ENCODE measurements at regions not wholly inside any gene's neighbourhood (a gene's known extent, or its start where the extent isn't known, plus 50 kb on each side); places are given as distances from the start of the nearest gene placed in this dataset.

DNA sequence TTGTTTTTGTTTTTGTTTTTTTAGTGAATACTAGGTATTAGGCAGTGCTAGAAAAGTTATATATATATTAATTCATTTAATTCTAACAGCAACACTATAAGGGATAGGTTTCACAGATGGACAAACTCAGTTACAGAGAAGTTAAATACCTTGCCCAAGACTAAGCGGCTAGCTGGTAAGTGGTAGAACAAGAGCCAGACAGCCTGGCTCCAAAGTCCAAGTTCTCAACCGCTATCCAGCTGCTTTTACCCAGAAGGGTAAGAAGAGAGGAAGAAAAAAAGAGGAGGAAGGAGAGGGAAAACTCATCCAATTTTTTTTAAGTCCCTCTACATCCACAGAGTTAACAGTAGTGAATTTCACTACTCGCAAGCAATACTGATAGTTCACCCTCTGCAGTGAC lies 217.0 kb downstream of the SPRY2 start:
- no peak for DNase-seq

DNA sequence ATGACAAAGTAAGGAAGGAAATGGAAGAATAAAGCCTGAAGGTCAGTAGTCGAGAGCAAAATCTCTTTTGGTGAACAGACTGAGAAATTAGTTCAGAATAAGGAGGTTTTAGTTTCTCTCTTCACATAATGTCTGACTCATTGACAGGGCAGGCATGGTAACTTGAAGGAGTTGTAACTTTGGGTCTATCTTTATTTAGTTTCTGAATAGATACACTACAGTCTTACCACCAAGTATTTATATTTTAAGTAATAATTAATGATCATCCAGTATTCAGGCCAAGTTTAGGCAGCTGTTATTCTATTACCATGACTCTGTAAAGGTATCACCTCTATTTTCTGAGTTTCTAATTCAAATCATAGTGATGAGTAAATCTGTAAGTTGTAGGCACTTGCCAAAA lies 219.9 kb downstream of the SPRY2 start:
- no peak for DNase-seq

DNA sequence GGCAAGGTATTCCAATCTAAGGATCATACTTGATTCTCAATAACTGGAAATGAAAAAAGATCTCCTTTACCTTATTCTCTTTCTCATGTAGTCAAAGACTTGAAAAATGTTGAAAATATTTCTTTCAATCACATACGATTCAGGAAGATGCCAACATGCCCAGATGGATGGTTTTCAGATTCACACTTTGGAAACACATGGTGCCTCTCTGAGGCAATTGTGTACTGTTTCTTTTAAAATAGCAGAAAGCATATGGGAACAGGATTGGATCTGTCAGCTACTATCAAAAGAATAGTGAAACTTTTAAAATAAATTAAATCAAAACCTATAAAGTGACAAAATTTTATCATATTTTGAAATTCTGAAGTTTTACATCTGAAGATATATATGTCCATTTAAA lies 222.4 kb downstream of the SPRY2 start:
- DNase-seq = no peak

DNA sequence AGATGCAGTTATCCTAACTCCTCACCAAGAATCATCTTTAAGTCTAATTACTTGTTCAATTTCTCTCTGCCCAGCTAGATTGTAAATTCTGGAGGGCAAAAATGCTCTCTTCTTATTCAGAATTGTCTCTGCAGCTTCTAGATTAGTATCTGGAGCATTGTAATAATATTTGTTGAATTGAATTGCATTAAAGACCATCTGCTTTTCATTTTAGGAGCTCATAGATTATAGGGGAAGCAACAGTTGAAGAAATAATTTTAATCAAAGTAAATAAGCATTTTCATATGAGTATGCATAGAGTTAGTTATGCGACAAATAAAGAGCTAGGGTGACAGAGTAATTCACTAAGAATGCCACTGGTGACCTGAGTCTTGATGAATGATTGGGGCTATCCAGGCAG lies 222.8 kb downstream of the SPRY2 start:
- no peak for DNase-seq

DNA sequence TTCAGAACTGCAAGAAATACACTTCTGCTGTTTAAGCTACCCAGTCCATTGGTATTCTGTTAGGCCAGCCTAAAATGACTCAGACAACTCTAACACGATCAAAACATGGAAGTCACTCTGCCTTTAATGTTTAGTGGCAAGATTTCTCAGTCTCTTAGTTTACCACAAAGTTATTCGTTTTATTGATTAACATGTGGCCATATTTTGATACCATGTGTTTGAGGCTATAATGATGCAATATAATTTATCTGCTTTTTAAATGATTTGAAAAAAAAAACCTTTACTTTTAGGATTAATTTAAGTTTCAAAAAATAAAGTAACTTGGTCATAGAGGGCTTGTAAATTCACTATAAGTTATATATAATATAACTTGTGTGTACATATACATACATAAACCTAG lies 223.4 kb downstream of the SPRY2 start:
- DNase-seq = no peak

DNA sequence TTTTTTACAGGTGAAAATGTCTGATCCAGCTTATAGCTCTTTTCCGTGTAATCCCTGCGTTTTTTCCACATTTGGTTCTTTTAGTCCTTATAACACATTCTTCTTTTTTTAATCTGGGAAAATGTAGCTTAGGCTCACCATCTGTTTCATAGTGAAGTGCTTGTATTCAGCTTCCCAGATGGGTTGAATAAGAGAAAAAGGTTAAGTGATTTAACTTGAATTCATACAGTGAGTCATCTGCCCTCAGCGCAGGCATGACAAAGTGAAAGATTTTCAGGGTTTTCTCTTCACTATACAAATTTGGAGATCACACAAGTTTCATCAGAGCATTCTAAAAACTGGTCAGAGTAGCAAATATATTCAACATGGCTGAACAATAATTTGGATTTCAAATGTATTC lies 224.8 kb downstream of the SPRY2 start:
- no peak for DNase-seq

DNA sequence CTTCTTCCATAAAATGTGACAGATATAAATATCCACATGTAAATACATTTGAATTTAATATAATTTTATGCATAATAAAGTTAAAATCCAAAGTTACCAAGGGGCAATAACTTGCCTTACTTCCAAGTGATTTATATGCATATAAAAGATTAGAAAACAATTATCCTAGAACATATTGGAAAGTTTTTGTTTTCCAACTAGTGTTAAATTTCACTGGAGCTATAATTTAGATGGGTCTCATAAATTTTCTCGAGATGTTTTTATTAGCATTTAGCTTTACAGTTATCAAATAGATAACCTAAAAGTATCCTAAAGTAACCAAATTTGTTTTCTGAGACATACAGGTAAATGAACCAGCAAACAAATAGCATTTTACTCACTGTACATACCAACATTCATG lies 225.3 kb downstream of the SPRY2 start:
- no peak for DNase-seq

DNA sequence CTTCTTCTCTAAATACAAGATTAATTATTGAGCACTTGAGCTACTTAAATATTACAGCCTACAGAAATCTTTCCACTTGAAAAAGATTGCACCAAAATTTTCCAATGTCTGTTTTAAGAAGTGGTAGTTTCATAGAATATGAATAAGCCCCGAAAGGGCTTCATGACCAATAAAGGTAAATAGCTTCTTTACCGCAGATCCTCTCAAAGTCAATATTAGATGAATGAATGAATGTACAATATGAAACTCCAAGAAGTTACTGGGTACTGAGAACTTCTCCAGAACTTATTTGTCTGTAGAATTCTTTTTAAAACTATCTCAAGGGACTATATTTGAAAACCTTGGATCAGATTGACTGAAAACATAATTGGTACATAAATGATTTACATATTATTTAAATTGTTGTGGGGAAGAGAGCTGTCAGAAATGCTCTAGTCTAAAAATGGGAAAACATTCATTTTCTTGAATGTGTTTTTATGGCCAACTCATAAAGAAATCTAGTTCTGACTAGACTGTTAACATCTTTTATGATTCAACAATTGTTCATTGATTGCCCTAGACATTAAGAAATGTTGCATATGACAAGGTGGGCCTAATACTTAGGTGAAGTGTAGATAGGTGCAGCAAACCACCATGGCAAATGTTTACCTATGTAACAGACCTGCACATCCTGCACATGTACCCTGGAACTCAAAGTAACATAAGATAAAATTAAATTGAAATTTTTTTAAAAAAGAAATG lies 227.0 kb downstream of the SPRY2 start:
- DNase-seq = no peak

DNA sequence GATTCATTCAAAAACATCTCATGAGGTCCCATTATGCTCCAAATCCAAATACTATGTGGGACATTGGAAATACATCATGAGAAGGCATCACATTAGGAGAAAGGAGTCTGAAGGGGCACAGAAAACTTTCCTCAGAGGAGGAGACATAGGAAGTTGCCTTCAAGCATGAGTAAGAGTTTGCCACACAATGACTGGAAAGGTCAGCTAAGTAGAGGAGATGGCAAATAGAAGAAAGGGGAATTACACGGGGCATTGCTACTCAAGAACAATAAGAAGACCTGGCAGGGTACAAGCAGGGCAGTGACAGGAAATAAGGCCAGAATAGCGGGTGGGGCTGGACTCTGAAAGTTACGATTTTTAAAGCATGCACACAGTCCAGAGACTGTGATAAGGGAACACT lies 231.6 kb downstream of the SPRY2 start:
- no peak for DNase-seq

DNA sequence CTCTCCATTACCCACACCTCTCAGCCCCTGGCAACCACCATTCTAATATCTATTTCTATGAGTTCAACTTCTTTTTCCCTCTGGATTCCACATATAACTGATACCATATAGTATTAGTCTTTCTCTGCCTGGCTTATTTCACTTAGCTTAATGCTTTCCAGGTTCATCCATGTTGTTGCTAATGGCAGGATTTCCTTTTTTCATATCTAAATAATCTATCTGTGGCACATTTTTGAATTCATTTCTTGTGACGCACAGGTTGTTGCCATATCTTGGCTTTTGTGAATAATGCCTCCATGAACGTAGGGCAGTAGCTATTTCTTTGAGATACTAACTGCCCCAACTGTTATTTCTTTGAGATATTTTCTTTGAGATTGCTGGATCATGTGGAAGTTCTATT lies 235.6 kb downstream of the SPRY2 start:
- no peak for DNase-seq

DNA sequence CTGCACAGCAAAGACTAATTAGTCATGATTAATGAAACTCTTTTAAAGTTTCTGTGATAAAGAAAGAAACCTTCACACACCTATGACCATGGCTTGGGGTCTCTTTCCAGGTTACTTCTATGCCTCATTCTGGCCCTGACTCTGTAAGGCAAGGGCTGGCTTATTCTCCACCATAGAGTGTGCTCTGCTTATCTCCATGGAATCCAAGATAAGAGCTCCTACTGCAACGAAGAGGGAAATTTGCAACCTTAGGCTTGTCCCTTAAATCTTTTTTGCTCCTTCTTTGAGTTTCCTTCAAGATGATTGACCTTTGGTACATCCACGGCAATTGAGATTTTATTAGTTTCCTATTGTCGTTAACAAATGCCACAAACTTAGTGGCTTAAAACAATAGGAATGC lies 239.9 kb downstream of the SPRY2 start:
- no peak for DNase-seq

DNA sequence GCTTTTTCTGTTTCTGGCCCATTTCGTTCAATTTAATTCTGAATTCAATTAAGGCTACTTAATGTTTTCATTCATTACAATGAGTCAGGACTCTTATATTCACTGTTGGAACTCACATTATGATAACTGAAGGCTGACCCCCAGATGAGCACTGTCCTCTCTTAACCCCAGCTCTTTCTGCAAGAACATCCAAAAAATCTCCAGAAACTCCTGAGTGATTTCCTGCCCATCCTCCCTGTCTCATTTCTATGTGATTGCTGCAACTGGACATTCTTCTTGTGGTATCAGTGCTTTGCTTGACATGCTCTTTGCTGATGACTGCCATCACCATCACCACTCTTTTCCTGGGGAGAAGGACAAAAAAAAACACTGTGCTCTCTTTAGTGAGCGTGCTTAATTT lies 240.3 kb downstream of the SPRY2 start:
- DNase-seq = no peak

DNA sequence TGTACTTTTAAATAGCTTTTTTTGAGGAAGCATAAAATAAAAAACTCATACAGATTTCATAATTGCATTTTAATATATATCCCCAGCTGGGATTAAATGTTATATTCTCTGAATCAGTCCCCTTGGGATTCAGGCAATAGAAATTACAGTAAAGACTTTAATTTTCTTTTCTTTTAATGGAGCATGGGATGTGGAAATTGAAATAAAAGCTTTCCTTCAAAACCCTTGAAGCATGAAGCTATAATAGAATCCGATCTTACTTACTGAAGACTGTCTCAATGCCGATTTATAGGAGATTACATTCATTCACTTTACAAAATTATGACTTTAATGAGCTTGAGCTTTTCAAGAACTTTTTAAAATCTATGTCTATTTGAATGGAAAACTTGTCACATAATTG lies 243.4 kb downstream of the SPRY2 start:
- DNase-seq = no peak

DNA sequence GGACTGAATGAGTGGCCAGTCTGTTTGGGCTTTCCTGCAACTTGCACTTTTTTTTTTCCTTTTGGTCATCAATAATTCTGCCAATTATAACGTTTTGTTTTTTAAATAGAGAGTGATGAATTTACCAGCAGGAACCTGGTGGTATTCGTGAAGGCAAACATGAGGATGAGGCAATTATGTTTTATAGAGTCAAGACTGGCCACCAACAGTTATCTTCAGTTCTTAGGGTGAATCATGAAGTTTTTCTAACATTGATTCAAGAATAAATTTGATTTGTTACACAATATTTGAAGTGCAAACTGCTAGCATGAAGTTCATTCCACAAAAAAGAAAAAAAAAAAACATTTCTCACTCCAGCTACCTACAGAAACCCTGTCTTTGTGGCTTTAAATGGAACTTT lies 244.5 kb downstream of the SPRY2 start:
- no peak for DNase-seq

DNA sequence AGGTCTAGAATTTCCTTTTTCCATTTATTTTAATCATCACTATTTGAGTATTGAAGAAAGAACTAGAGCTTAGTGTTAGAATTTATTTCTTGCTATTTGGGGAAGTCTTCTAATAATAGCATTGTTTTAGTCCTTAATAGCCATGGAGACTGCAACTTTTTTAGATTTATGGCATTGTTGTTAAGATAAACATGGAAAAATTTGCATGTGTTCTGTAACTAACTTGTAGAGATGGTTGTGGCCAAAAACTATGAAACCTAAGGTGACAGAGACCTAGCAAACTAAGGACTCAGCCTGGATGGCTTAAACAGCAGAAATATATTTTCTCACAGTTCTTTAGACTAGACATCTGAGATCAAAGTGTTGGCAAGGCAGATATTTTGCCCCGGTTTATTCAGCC lies 246.4 kb downstream of the SPRY2 start:
- no peak for DNase-seq

DNA sequence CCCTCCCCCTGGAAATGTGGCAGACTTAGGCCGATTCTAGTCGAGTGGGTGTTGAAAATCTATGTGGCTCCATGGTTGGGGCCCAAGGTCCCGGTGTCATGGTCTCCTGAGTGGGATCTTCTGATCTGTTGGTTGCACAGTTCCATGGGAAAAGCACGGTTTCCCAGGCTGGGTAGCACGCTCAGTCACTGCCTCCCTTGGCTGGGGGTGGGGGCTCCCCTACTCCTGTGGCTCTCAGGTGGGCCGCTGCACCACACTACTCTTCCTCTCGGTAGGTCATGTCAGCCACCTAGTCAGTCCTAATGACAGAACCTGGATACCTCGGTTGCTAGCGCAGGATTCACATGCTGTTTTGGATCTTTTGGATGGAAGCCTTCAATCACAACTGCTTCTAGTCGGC lies 247.0 kb downstream of the SPRY2 start:
- DNase-seq = no peak

DNA sequence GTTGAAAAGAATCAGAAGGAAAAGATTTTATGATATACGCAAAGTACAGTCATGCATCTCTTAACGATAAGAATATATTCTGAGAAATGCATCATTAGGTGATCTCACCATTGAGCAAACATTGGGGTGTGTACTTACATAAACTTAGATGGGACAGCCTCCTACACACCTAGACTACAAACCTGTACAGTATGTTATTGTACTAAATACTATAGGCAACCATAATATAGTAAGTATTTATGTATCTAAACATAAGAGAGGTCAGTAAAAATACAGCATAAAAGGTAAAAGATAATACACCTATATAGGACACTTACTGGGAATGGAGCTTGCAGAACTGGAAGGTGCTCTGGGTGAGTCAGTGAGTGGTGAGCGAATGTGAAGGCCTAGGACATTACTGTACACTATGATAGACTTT lies 254.6 kb downstream of the SPRY2 start:
- DNase-seq = no peak

DNA sequence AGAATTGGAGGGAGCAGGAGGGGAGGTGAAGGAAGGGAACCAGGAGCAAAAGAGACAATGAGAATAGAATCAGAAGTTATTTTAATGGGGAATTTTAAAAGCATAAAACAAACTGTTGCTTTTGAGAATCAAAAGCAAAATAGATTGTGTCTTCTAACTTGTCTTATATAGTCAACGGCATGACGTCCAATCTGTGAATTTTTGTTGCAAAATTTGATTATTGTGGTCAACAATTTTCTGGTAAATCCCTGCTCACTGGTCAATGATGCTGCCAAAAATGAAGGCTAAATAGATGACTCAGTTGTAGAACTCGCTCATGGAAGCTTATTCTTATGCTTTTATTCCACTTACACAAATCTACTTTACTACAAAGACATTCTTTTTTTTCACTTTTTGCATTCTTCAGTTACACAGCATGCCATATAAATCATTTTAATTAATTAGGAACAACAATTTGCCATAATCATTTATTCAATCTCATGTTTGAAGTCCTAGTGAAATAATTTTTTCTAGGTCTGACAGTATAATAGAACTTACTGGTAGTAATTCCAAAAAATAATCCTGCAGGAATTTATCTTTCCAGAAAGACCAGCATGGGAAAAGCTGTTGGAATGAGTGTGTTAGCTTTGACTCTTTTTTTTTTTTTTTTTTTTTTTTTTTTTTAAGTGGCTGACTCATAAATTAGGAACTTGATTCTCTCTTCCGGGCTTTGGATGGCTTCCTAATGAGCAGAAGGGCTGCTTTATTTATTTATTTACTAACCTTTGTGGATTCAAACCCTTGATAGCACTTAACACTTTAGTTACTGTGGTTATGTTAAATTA lies 256.9 kb downstream of the SPRY2 start:
- DNase-seq = no peak

DNA sequence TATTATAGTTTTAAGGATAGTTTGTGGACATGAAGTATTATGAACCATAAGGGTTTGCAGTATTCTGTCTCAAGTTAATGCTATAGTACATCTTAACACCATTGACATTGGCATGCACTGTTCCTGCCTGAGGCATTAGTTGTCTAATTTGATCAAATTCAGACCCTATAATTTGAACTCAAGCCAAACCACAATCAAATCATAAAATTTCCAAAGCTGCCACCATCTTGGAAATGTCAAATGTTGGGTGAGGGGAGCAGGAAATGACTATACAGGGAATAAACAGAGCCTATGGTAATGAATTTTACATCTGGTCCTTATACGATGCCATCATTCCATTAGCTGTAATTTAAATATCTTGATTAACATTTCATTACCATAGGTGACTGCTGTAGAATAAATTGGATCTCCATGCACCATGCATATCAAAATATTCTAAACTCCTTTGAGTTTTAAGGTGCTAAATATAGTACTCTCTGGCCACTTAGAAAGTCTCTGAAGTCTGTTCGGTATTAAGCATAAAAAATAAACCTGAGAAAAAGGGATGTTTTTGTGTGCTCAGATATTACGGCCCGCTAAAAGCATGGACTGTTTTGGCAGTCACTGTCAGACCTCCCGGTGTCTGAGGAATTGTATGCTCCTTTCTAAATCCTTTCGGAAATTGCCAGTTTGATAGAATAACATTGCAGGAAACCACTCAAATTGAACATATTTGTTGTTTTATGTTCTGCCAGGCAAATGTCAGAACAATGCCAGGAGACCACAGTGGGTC lies 257.7 kb downstream of the SPRY2 start:
- no peak for DNase-seq

DNA sequence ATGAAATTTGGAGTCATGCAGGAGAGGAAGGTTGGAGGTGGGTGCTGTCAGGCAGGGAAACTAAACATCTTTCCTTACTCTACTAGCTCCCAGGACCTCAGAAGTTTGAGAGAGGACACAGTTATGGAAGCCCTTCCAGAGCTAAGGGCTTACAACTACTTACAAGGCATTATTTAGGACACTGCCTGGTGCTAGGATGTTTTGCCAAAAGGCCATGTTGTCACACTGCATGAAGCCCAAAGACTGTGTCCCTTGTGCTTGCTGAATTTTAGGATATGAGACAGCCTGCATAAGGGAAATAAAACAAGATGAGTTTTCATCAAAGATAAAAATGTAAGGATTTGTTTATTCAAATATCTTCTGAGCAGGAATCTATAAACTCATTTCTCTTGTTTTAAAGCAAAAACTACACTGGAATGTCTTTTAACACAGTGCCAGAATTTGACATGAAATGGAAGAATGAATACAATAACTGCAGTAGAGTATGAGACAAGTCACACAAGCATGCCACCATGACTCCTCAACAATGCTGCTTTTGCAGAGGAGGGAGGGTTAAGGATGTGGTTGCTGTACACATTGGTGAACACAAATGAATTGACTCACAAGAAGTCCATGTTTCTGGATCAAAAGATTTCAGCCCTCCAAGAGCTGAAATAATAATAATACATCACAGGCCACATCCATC lies 258.4 kb downstream of the SPRY2 start:
- no peak for DNase-seq

DNA sequence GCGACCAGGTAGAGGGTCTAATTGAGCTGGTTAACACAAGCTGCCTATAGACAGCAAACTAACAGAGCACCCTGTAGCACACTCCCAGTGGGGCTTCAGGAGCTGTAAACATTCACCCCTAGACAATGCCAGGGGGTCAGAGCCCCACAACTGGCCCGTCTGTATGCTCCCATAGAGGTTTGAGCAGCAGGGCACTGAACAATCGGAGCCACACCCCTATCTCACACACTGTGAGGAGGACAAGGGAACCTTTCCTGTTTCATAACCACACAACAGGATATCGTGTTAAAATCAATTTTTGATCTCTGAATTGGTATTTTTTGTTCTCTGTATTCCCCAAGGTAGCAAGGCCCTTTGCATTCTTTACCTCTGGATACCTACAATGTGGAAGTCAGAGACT lies 266.1 kb downstream of the SPRY2 start:
- DNase-seq = no peak

DNA sequence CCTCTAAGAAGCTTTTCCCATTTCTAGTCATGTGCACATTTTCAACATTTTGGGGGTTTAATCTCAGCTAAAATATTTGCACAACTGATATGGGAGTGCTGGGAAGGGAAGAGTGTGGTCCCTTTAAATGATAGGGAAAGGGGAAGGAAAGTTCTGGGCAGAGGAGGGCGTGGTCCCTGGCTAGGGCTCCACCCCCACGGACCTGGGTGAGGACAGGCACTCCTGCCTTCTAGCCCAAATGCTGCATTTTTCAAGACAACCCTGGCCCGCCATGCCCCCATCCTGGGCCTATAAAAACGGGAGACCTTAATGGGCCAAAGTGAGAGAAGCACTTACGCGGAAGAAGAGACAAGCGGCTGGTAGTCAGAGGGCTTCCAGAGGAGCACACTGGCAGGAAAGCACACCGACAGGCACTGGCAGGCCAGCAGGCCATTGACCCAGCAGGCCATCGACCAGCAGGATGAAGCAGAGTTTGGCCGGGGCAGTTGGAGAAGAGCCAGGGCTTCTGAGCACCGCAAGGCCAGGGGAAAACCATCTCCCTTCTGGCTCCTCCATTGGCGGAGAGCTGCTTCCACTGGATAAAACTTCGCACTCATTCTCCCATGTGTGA lies 266.7 kb downstream of the SPRY2 start:
- DNase-seq = no peak

DNA sequence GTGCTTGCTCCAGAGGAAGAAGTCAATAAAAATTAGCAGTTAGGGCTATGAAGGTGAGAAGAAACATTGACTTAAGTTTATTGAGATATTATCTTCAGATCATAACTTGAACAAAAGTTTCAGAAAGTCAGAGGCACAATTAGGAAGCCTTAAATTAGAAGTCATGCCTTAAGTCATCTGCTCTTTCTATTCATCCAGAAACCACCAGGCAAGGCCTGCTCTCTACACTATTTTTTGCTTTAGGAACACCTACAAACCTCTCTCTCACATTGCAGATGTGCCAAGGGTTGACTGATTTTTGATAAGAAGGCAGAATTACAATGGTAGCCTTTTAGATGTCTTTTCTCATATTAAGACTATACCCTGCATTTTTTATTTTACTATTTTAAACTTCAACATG lies 268.7 kb downstream of the SPRY2 start:
- DNase-seq = no peak

Measured in activated CD8-positive, alpha-beta memory T cell treated with anti-CD3 and anti-CD28 coated beads, Interleukin-2, amount 50 U/mL, for 4 hours (primary cell).